ENCODE measurements at regions not wholly inside any gene's neighbourhood (a gene's known extent, or its start where the extent isn't known, plus 50 kb on each side); places are given as distances from the start of the nearest gene placed in this dataset.

DNA sequence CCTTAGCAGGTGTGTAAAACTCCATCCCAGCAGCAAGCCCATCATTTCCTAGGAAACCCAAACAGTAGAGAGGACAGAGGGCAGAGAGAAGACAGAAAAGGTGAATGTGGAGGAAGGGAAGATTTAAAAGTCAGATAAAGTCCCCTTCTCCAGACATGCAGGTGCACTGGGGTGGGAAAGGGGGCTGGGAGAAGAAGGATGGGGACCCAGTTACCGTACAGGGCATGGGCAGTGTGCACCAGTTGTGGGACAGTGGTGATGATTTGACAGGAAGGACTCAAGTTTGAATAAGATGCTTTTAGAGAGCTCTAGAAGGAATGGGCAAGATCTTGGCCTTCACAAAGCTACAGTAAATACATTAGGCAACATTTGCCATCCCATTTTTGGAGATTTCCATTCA is 110.7 kb upstream of the PLXNA4 start:
- H3K4me1 ChIP-seq (ENCODE audit: insufficient read depth, low read length) = no peaks in the 10 kb centered on the region; the same call in 1 of the 2 replicates
- H3K36me3 ChIP-seq (ENCODE audit: insufficient read depth, low read length) = no peaks in the 10 kb centered on the region
- H3K9ac ChIP-seq (ENCODE audit: low read depth, low read length) = no peak overlapping the region
- peaks cover 7% of the 10 kb centered on the region for H3K9me3 ChIP-seq (ENCODE audit: control insufficient read depth, insufficient read depth, low read length)

DNA sequence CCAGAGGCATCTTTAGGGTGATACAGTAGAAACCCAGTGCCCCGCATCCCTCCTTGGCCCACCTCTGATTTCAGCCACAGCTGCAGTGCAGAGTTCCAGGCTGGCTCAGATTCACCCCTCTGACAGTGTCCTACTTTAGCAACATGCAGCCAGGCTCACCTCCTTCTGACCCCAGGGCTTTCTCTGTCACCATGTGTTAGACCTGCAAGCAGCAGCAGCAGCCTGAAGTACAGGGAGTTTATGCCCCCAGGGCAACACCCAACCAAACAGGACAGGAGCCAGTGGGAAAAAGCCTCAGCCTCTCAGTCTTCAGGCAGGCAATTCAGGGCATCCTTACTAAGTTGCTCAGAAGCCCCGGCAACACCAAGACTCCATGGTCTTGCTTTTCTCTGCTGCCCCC is 109.0 kb upstream of the PLXNA4 start:
- H3K9me3 ChIP-seq (ENCODE audit: control insufficient read depth, insufficient read depth, low read length) = peaks cover 7% of the 10 kb centered on the region

DNA sequence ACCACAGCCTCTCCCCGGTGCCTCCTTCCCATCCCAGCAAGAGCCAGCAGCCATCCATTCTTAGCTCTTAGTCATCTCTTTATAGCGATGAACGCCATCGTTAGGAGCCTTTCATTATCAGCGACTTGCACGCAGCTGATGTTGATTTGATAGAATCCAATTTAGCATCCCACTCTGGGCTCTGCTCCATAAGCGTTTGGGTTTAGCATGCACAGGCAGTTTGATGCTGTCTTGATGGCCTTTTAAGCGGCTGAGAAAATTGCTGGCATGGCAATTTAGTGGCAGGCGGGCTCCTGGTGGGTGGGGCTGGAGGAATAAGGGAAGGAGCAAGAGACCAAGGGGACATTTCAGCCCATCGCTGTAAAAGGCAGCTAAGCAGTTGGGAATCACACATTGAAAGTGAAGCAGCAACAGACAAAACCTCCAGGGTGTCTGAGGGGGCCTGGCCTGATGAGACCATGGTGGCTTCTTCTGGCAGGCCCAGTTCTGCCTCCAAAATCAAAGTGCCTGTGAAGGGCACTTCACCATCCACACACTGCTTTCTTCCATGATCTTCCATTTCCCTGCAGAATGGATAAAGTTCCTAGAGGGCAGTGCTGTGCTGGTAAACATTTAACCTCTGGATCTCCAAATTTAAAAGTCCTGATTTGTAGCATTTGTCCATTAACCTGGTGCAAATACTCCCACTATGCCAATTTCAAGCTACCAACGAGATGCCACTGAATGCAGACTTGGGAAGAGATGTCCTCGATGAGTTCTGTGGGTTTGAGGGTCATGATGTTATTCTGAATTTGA is 107.8 kb upstream of the PLXNA4 start:
- peaks cover 7% of the 10 kb centered on the region for H3K9me3 ChIP-seq (ENCODE audit: control insufficient read depth, insufficient read depth, low read length)
- H3K4me1 ChIP-seq (ENCODE audit: insufficient read depth, low read length) = no peaks in the 10 kb centered on the region; the same call in 1 of the 2 replicates
- H3K9ac ChIP-seq (ENCODE audit: low read depth, low read length) = no peak overlapping the region
- H3K36me3 ChIP-seq (ENCODE audit: insufficient read depth, low read length) = no peaks in the 10 kb centered on the region

More for the DNA sequence above, 109.0 kb upstream of the PLXNA4 start:
- Histone ChIP-seq H3K4me1 (ENCODE audit: insufficient read depth, low read length) (no peaks in the 10 kb centered on the region; the same call in 1 of the 2 replicates), H3K36me3 (ENCODE audit: insufficient read depth, low read length) (no peaks in the 10 kb centered on the region), H3K9ac (ENCODE audit: low read depth, low read length) (no peak overlapping the region)

DNA sequence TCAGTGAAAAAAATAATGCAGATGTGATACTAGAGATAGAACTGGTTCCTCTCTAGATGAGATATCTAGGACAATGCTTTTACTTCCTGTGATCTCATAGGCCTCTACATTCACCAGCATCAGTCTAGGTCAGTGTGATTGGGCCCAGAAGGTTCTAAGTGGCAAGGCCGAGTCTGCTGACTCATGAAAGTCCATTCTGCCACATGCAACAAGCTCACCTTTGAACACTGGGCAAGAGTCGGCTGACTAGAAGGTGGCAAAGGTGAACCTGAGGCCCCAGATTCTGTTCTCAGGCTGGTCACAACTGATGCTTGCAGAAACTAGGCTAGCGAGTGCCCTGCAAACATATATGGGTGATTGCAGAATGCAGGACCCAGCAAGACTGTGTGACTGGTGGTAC is 105.7 kb upstream of the PLXNA4 start:
- Histone ChIP-seq H3K9ac (ENCODE audit: low read depth, low read length) (no peak overlapping the region), H3K4me1 (ENCODE audit: insufficient read depth, low read length) (no peaks in the 10 kb centered on the region; the same call in 1 of the 2 replicates), H3K9me3 (ENCODE audit: control insufficient read depth, insufficient read depth, low read length) (peaks cover 7% of the 10 kb centered on the region)

DNA sequence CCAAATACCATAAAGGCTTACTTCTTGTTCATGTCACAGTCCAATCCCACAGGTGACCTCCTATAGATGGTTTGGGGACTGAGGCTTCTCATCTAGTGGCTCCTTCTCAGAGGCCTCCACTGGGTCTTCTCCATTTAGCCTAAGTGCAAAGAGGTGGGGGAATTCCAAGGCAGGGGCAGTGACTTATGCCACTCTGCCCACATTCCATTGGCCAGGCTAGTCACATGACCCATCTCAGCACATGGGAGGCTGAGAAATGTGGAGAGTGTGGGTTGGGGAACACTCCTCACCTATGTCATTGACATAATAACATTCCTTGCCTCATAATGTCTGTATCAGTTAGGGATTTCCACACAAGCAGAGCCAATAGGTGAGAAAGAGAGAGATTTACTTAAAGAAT is 104.3 kb upstream of the PLXNA4 start:
- Histone ChIP-seq H3K9ac (ENCODE audit: low read depth, low read length) (no peak overlapping the region), H3K9me3 (ENCODE audit: control insufficient read depth, insufficient read depth, low read length) (0 out of 2 replicates have a peak, but pooled peaks cover 2% of the 10 kb centered on the region), H3K36me3 (ENCODE audit: insufficient read depth, low read length) (no peaks in the 10 kb centered on the region), H3K4me1 (ENCODE audit: insufficient read depth, low read length) (no peaks in the 10 kb centered on the region; the same call in 1 of the 2 replicates)

More for the DNA sequence above, 105.7 kb upstream of the PLXNA4 start:
- H3K36me3 ChIP-seq (ENCODE audit: insufficient read depth, low read length) = no peaks in the 10 kb centered on the region

DNA sequence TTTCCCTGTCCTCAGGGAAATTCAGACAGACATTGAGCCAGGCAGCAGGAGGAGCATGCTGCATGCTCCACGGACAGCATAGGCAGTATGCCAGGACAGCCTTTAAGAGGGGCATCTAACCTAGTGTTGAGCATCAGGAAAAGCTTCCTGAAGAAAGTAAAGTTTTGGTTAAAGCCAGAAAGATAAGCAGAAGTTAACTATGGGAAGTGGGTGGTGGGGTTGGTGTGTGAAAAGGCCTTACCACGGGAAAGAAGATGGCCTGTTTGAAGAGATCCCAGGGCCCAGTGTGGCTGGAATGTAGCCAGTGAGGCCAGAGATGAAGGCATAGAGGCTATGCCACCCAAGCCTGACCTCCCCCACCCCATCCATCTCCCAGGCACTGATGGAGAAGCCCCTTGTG is 102.4 kb upstream of the PLXNA4 start:
- Histone ChIP-seq H3K9me3 (ENCODE audit: control insufficient read depth, insufficient read depth, low read length) (no peaks in the 10 kb centered on the region), H3K36me3 (ENCODE audit: insufficient read depth, low read length) (no peaks in the 10 kb centered on the region), H3K9ac (ENCODE audit: low read depth, low read length) (no peak overlapping the region), H3K4me1 (ENCODE audit: insufficient read depth, low read length) (no peaks in the 10 kb centered on the region; the same call in 1 of the 2 replicates)

DNA sequence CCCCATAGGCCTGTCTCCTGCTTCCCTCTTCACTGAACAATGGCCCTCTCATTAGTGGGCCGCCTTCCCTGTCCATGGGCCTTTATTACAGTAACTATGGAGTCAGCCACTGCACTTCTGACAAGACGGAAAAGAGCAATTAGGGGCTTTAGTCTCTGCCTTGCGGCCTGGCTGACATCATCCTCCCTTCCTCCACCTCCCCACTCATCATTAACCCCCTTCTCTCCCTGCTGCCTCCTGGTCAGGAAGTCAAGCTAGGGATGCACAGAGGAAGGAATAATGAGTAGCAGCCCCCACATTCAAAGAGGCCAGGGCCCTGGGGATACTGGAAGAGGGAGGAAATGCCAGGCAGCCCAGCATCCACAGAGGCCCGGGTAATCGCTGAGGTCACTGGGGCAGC is 101.6 kb upstream of the PLXNA4 start:
- H3K9ac ChIP-seq (ENCODE audit: low read depth, low read length) = no peak overlapping the region
- no peaks in the 10 kb centered on the region; the same call in 1 of the 2 replicates for H3K4me1 ChIP-seq (ENCODE audit: insufficient read depth, low read length)
- H3K36me3 ChIP-seq (ENCODE audit: insufficient read depth, low read length) = no peaks in the 10 kb centered on the region
- H3K9me3 ChIP-seq (ENCODE audit: control insufficient read depth, insufficient read depth, low read length) = no peaks in the 10 kb centered on the region

DNA sequence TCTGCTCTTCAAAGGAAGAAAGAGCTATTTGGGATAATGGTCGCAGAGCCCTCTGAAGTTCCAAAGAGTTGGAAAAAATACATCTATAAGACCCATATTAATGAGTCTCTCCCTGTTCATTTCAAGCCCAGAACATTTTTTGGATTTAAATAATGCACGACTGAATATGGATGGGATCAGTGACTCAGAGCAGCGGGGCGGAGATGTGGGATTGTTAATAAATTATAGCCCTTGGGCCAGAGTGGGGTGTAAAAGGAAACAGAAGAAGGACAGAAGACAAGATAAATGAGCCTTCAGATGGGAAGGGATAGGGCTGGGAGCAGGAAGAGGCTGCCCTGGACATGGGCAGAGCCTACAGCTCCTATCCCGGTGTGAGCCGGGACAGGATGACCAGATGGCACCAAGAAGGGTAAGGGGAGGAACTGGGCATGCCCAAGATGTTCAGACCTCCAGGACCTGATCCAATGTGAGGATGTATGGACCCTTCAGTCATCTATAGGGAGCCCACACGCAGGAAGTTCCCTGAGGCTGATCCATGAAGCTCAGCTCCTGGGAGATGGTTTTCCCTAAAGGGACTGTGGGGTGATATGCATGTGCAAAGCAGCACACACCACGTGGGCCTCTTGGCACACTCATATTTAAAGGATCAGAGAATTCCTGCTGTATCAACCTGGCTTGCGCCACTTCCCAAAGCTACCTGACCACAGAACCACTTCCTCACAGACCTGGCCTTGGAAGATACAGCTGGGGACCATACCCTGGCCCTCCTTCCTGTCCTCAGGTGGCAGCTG is 96.1 kb upstream of the PLXNA4 start:
- Histone ChIP-seq H3K36me3 (ENCODE audit: insufficient read depth, low read length) (no peaks in the 10 kb centered on the region), H3K9me3 (ENCODE audit: control insufficient read depth, insufficient read depth, low read length) (no peaks in the 10 kb centered on the region), H3K4me1 (ENCODE audit: insufficient read depth, low read length) (no peaks in the 10 kb centered on the region; the same call in 1 of the 2 replicates), H3K9ac (ENCODE audit: low read depth, low read length) (no peak overlapping the region)

DNA sequence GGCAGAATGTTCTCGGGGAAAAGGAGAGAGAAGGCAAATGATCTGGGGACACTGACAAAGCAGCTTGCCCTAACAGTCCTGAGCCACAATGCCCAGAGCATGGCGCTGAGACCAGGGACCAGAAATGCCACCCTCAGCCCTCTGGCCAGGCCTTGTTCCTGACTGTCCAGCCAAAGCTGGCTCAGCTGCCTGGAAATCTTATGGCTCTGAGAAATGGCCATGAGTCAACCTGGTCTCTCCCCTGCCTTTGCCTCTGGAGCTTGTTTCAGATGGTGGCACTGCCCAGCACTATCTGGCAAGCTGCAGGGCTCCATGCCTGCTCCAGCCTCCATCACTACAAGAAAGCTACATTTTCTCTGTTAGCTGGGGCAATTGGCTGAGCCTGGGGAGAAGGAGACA is 90.5 kb upstream of the PLXNA4 start:
- Histone ChIP-seq H3K4me1 (ENCODE audit: insufficient read depth, low read length) (no peaks in the 10 kb centered on the region), H3K9ac (ENCODE audit: low read depth, low read length) (no peak overlapping the region), H3K9me3 (ENCODE audit: control insufficient read depth, insufficient read depth, low read length) (no peaks in the 10 kb centered on the region), H3K36me3 (ENCODE audit: insufficient read depth, low read length) (no peaks in the 10 kb centered on the region)

DNA sequence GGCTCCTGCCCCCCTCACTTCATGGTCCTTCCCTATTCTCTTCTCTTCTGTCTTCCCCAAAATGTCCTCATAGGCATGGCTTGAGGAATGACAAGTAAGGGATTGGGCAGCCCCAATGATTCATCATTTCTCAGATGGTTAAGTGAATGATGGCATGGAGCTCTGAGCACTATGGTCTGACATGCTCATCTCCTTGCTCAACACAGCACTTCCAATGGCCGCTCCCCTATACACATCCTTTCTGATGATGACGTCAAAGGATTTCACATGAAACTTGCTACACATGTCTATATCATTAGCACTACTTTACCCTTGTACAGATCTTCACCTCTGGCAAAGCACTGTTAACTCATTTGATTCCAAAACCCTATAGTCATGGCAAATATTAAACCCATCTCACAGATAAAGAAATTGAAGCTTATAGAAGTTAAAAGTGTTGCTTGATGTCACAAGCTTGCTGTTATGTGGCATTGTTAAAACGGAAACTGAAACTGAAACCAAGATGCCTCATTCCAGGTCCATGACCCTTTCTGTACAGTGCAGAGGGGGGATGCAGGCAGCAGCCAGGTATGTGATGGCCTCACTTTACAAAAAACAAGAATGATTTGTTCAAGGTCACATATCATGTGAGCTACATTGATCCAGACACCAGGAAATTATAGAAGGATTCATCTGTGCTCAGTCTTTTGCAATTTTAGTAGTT is 90.0 kb upstream of the PLXNA4 start:
- H3K9ac ChIP-seq (ENCODE audit: low read depth, low read length) = no peak overlapping the region
- no peaks in the 10 kb centered on the region for H3K36me3 ChIP-seq (ENCODE audit: insufficient read depth, low read length)
- no peaks in the 10 kb centered on the region for H3K4me1 ChIP-seq (ENCODE audit: insufficient read depth, low read length)
- H3K9me3 ChIP-seq (ENCODE audit: control insufficient read depth, insufficient read depth, low read length) = no peaks in the 10 kb centered on the region

DNA sequence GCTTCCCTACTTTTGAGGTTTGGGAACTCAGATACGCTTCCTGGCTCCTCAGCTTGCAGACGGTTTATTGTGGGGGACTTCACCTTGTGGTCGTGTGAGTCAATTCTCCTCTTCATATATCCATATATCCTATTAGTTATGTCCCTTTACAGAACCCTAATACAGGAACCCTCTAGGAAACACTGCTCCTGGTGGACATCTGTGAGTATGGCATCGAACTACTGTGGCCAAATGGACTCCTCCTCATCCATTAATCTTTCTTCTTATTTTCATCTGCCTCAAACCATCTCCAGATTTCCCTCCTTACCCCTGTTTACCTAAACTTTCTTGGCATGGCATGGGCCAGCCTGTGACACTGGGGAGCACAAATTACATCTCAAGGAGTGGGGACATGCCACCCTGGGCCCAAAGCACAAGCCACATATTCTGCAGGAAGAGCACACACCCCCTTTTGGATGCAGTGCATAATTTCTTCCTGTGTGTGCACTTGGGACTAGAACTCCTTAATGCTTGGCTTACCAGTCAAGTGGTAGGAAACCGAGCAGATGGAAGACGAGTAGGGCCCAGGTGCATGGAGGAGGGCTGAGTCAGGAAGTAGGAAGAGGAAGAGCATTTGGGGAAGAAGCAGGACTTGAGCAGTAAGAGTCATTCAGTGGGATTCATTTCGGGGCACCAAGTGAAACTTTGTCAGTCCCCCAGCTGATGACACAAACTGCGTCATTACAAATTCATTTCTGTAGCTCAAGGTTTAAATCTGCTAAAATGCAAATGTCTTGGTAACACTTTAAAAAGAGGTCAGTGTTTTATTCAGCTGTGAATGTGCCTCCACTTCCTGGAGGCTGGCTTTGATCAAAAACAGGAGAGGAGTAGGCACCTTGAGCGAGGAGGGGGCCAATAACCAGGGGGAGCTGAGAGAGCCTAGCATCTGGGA is 80.8 kb upstream of the PLXNA4 start:
- H3K9ac ChIP-seq (ENCODE audit: low read depth, low read length) = no peak overlapping the region
- H3K9me3 ChIP-seq (ENCODE audit: control insufficient read depth, insufficient read depth, low read length) = no peaks in the 10 kb centered on the region
- H3K4me1 ChIP-seq (ENCODE audit: insufficient read depth, low read length) = peaks cover 7% of the 10 kb centered on the region; the same call in 1 of the 2 replicates

DNA sequence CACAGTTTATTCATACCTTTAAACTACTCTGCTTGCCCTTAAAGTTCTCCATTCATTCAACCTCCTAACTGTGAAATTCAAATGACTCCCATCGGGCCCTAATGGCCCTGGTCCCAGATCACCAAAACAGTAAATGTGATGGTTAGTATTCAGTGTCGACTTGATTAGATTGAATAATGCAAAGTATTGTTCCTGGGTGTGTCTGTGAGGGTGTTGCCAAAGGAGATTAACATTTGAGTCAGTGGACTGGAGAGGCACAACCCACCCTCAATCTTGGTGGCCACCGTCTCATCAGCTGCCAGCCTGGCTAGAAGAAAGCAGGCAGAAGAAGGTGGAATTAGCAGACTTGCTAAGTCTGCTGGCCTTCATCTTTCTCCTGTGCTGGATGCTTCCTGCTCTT is 80.1 kb upstream of the PLXNA4 start:
- no peaks in the 10 kb centered on the region for H3K36me3 ChIP-seq (ENCODE audit: insufficient read depth, low read length)
- H3K9me3 ChIP-seq (ENCODE audit: control insufficient read depth, insufficient read depth, low read length) = no peaks in the 10 kb centered on the region
- H3K4me1 ChIP-seq (ENCODE audit: insufficient read depth, low read length) = peaks cover 7% of the 10 kb centered on the region; the same call in 1 of the 2 replicates
- H3K9ac ChIP-seq (ENCODE audit: low read depth, low read length) = no peak overlapping the region

More for the DNA sequence above, 80.8 kb upstream of the PLXNA4 start:
- no peaks in the 10 kb centered on the region for H3K36me3 ChIP-seq (ENCODE audit: insufficient read depth, low read length)

DNA sequence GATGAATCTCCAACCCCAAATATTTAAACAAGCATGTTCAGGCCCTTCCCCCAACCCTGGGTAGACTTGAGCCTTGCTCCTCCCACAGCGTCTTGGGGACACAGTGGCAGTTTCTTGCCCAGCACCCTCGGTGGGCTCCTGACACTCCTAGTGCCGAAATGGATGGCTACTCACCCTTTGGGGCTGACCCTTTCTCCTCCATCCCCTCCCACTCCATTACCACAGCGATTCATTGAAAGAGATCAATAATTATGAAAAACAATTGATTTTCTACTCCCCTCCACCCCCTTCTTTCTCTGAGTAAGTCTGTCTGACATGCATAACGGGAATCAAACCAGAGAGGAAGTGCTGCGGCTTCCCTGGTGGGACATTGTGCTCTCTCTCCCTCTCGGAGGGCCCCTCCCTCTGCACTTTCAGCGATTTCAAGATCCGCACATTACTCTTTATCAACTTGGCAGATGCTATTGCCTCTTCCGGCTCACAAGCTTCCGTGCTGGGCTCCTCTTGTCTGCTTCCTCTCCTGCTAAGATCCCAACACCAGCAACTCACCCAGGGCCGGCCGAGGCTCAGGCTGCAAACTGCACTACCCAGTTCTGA is 79.0 kb upstream of the PLXNA4 start:
- Histone ChIP-seq H3K4me1 (ENCODE audit: insufficient read depth, low read length) (peaks cover 13% of the 10 kb centered on the region), H3K9ac (ENCODE audit: low read depth, low read length) (peak overlapping the region; percentile 47), H3K9me3 (ENCODE audit: control insufficient read depth, insufficient read depth, low read length) (no peaks in the 10 kb centered on the region), H3K36me3 (ENCODE audit: insufficient read depth, low read length) (no peaks in the 10 kb centered on the region)
